Cardiac muscle cell (in vitro differentiated cells and primary cell): ENCODE measurements at regions not wholly inside any gene's neighbourhood (a gene's known extent, or its start where the extent isn't known, plus 50 kb on each side); places are given as distances from the start of the nearest gene placed in this dataset.
"Not testable (repeated sequence)": the region's sequence is repeated elsewhere in the genome, so short reads cannot be mapped to it uniquely, and the experiment has no call there.

ENCODE experiments used
- DNase-seq, 2 donors: peaks; one replicate each; pipeline versions ENCODE4 v3.0.0 to v3.0.0-alpha.2; 2010 to 2017; ENCODE audit warnings: low read depth in 1 of 2, low spot score in 1 of 2
- H3K27ac ChIP-seq: fragments of 200-600 bp; sonication (generic); 2 replicates; pipeline ENCODE4 v1.5.1; 2016
- H3K27me3 ChIP-seq: fragments of 200-600 bp; sonication (generic); 2 replicates; pipeline ENCODE4 v1.6.0; 2016; ENCODE audit warnings: control low read depth
- H3K36me3 ChIP-seq: fragments of 200-600 bp; sonication (generic); 2 replicates; pipeline ENCODE4 v1.5.1; 2016; ENCODE audit warnings: control low read depth
- H3K4me1 ChIP-seq: fragments of 200-600 bp; sonication (generic); 2 replicates; pipeline ENCODE4 v1.8.1; 2017; ENCODE audit warnings: low read depth, mild to moderate bottlenecking, mixed run types
- H3K4me3 ChIP-seq: fragments of 200-600 bp; sonication (generic); 2 replicates; pipeline ENCODE4 v1.5.1; 2016; ENCODE audit warnings: mild to moderate bottlenecking
- H3K9me3 ChIP-seq: fragments of 200-600 bp; sonication (generic); 2 replicates; pipeline ENCODE4 v1.5.1; 2017; ENCODE audit warnings: low read depth, mild to moderate bottlenecking, control low read depth
- CTCF ChIP-seq: IDR thresholded peaks from 2 replicates; pipeline ENCODE4 v1.5.1; 2012; ENCODE audit warnings: low read depth, mild to moderate bottlenecking, low read length

- Histone ChIP-seq H3K36me3 (no peaks in the 10 kb centered on the region), H3K9me3 (no peaks in the 10 kb centered on the region), H3K27ac (peak overlapping the region; percentile 40), H3K27me3 (no peaks in the 10 kb centered on the region), H3K4me3 (no peak overlapping the region), H3K4me1 (peaks cover 18% of the 10 kb centered on the region)
- DNase-seq = peak in 1 of 2 donors; percentile 33
- TF ChIP-seq CTCF = no peak
These were observed 407.5 kb upstream of the PRKCQ start for GRCh38 chr10:6987536-6987945.

DNA sequence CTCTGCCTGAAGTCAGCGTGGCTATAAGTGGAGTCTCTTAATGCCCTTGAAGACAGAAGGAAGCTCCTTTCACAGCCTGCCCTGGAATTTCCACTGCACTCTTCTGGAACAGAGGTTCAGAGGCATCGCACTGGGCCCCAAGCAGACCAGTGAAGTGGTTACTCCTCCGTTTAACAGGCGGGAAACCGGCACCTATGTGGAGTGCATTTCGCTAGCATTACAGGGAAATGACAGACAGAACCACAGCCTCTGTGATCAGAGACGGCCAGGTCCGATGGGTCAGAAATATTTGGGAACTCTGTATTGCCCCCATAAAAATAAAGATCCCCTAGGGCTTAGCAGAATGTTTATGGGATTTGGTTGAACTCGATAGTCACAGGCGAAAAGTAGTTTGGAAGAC, 406.9 kb upstream of the PRKCQ start:
- no peaks in the 10 kb centered on the region for H3K36me3 ChIP-seq
- TF ChIP-seq CTCF = no peak
- no peak overlapping the region for H3K4me3 ChIP-seq
- H3K9me3 ChIP-seq = no peaks in the 10 kb centered on the region
- H3K4me1 ChIP-seq = peaks cover 18% of the 10 kb centered on the region
- peak overlapping the region; percentile 40 for H3K27ac ChIP-seq
- DNase-seq = peak in 1 of 2 donors; percentile 42
- no peaks in the 10 kb centered on the region for H3K27me3 ChIP-seq

DNA sequence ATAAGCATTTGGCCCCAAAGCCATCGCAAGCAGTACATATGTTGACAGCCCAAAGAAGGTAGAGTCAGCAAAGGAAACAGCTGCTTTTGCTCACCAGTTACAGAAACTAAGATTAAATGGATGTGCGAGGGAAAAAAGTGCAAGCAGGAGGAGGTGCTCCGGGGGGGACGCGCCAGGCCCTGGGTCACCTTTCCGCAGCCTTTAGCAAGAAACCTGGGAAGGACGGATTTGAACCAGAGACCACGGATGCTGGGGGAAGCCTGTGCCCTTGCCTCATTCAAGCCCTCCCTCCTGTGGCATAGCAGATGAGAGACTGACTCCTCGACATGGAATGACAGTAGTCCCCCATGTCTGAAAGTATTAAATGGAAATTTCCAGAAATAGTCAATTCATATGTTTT, 405.6 kb upstream of the PRKCQ start:
- DNase-seq = no peak
- Histone ChIP-seq H3K36me3 (no peaks in the 10 kb centered on the region), H3K4me1 (peaks cover 23% of the 10 kb centered on the region), H3K4me3 (no peak overlapping the region), H3K9me3 (no peaks in the 10 kb centered on the region), H3K27me3 (no peaks in the 10 kb centered on the region), H3K27ac (no peak overlapping the region)
- no peak for TF ChIP-seq CTCF

DNA sequence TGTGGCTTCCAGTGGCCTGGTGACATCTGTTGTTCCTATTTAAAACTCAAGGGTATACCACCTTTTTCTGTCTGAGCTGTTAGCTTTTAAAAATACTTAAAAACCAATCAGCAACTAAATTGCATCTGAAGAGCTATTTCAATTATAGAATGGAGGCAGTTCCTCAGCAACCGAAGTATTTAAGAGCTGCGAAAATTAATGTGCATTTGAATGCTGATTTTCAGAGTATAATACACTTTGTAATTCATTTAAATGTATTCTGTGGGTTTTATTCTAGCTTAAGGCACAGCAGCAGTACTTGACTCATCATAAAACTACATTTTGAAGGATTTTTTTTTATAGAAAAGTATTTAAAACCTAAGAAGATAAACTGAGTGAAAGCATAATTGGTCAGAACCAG, 404.9 kb upstream of the PRKCQ start:
- DNase-seq = no peak
- H3K27me3 ChIP-seq = no peaks in the 10 kb centered on the region
- no peak overlapping the region for H3K27ac ChIP-seq
- no peaks in the 10 kb centered on the region for H3K36me3 ChIP-seq
- TF ChIP-seq CTCF = no peak
- H3K9me3 ChIP-seq = no peaks in the 10 kb centered on the region
- no peak overlapping the region for H3K4me3 ChIP-seq
- peaks cover 29% of the 10 kb centered on the region for H3K4me1 ChIP-seq

- H3K36me3 ChIP-seq, H3K4me3 ChIP-seq, DNase-seq, H3K27me3 ChIP-seq, H3K27ac ChIP-seq, H3K9me3 ChIP-seq: not testable (repeated sequence)
- peaks cover 29% of the 10 kb centered on the region for H3K4me1 ChIP-seq
These were observed 403.9 kb upstream of the PRKCQ start for GRCh38 chr10:6984016-6984415.

- DNase-seq = peak in 1 of 2 donors; percentile 53
- Histone ChIP-seq H3K27me3 (no peaks in the 10 kb centered on the region), H3K9me3 (no peaks in the 10 kb centered on the region), H3K27ac (peak overlapping the region; percentile 48), H3K36me3 (no peaks in the 10 kb centered on the region), H3K4me1 (peaks cover 16% of the 10 kb centered on the region), H3K4me3 (no peak overlapping the region)
- TF ChIP-seq CTCF = no peak
These were observed 400.3 kb upstream of the PRKCQ start for GRCh38 chr10:6980353-6980752.
